ENCODE measurements at regions not wholly inside any gene's neighbourhood (a gene's known extent, or its start where the extent isn't known, plus 50 kb on each side); places are given as distances from the start of the nearest gene placed in this dataset.
"Not testable (repeated sequence)": the region's sequence is repeated elsewhere in the genome, so short reads cannot be mapped to it uniquely, and the experiment has no call there.

- H3K4me3 ChIP-seq (ENCODE audit: control insufficient read depth, low read depth, low read length), result no peak overlapping the region
- no peak for DNase-seq (ENCODE audit: low read depth)
- no peak for TF ChIP-seq CTCF (IDR thresholded peaks at IDR 0.05; ENCODE audit: control insufficient read depth, insufficient read depth, low read depth, low read length, missing control alignments)
Measured at GRCh38 chrX:118259213-118259612, 86.7 kb upstream of the WDR44 start.

DNA sequence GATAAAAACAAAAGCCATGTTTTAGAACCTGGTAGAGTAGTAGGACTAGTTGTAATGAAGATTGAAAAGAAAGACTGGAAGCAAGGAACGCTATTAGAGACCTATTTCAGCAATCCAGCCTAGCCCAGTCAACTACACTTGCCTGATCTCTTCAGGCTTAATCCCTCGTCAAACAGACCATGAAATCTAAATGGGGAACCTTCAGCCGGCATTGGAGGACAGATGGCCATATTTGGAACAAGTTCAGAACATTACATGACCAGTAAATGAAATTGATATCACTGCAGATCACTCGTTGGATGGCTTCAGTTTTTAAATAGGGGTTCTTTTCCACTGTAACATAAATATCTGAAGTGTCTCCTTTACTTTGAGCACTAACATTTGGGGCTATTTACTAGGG lies 84.8 kb upstream of the WDR44 start:
- no peak for DNase-seq (ENCODE audit: low read depth)
- H3K4me3 ChIP-seq (ENCODE audit: control insufficient read depth, low read depth, low read length), result no peak overlapping the region
- no peak for TF ChIP-seq CTCF (IDR thresholded peaks at IDR 0.05; ENCODE audit: control insufficient read depth, insufficient read depth, low read depth, low read length, missing control alignments)

DNA sequence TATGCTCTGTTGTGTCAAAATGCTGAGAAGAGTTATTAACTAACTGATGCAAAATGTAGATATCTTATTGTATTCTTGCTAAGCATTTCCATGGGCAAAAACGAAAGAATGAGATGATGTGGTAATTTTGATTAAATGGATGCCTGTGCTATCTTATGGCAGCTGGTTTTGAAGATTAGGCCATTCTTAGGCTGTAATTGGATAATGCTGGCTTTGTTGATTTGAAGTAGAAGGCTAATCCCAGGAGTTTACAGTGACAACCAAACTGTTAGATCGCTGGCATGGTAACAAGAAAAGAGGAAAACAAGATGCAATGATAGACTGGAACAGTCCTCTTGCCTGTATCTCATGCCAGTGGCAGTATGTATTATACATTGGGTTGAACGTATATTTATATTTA lies 74.1 kb upstream of the WDR44 start:
- DNase-seq (ENCODE audit: low read depth), result no peak
- no peak overlapping the region for H3K4me3 ChIP-seq (ENCODE audit: control insufficient read depth, low read depth, low read length)
- TF ChIP-seq CTCF (IDR thresholded peaks at IDR 0.05; ENCODE audit: control insufficient read depth, insufficient read depth, low read depth, low read length, missing control alignments), result no peak

- no peak for DNase-seq (ENCODE audit: low read depth)
- no peak overlapping the region for H3K4me3 ChIP-seq (ENCODE audit: control insufficient read depth, low read depth, low read length)
- TF ChIP-seq CTCF (IDR thresholded peaks at IDR 0.05; ENCODE audit: control insufficient read depth, insufficient read depth, low read depth, low read length, missing control alignments), result no peak
Measured at GRCh38 chrX:118272242-118272641, 73.7 kb upstream of the WDR44 start.

GRCh38 chrX:118286066-118286762 lies 59.7 kb upstream of the WDR44 start:
- no peak overlapping the region for H3K4me3 ChIP-seq (ENCODE audit: control insufficient read depth, low read depth, low read length)
- no peak for DNase-seq (ENCODE audit: low read depth)
- no peak for TF ChIP-seq CTCF (IDR thresholded peaks at IDR 0.05; ENCODE audit: control insufficient read depth, insufficient read depth, low read depth, low read length, missing control alignments)

- not testable (repeated sequence) for H3K4me3 ChIP-seq (ENCODE audit: control insufficient read depth, low read depth, low read length); DNase-seq (ENCODE audit: low read depth)
Measured at GRCh38 chrX:118295818-118296217, 50.1 kb upstream of the WDR44 start.
